ENCODE measurements at regions not wholly inside any gene's neighbourhood (a gene's known extent, or its start where the extent isn't known, plus 50 kb on each side); places are given as distances from the start of the nearest gene placed in this dataset.

- peak overlapping the region in 2 of 3 donors; percentile 6 to 36 for H3K9ac ChIP-seq (ENCODE audit: low read depth in 1 of 3, low read length in 3 of 3)
- H3K36me3 ChIP-seq (ENCODE audit: control insufficient read depth in 3 of 3, insufficient read depth in 3 of 3, low read length in 3 of 3), result no peaks in the 10 kb centered on the region
- no peaks in the 10 kb centered on the region for H3K9me3 ChIP-seq (ENCODE audit: control insufficient read depth in 3 of 3, low read length in 3 of 3)
- H3K4me3 ChIP-seq (ENCODE audit: low read length in 3 of 3), result no peak overlapping the region
- H3K4me1 ChIP-seq (ENCODE audit: control insufficient read depth in 3 of 3, insufficient read depth in 3 of 3, low read length in 3 of 3), result no peaks in the 10 kb centered on the region
- no peak overlapping the region for H3K27ac ChIP-seq (ENCODE audit: low read depth, low read length)
- no peaks in the 10 kb centered on the region for H3K27me3 ChIP-seq (ENCODE audit: control insufficient read depth in 3 of 3, insufficient read depth in 3 of 3, low read length in 3 of 3)
These were observed 99.4 kb upstream of the RIPOR2 start for GRCh38 chr6:25035174-25035511.

- Histone ChIP-seq H3K27ac (ENCODE audit: low read depth, low read length) (no peak overlapping the region), H3K9me3 (ENCODE audit: control insufficient read depth in 3 of 3, low read length in 3 of 3) (no peaks in the 10 kb centered on the region), H3K9ac (ENCODE audit: low read depth in 1 of 3, low read length in 3 of 3) (peak overlapping the region in 2 of 3 donors; percentile 6 to 36), H3K27me3 (ENCODE audit: control insufficient read depth in 3 of 3, insufficient read depth in 3 of 3, low read length in 3 of 3) (no peaks in the 10 kb centered on the region), H3K4me1 (ENCODE audit: control insufficient read depth in 3 of 3, insufficient read depth in 3 of 3, low read length in 3 of 3) (no peaks in the 10 kb centered on the region), H3K4me3 (ENCODE audit: low read length in 3 of 3) (no peak overlapping the region), H3K36me3 (ENCODE audit: control insufficient read depth in 3 of 3, insufficient read depth in 3 of 3, low read length in 3 of 3) (no peaks in the 10 kb centered on the region)
These were observed 100.0 kb upstream of the RIPOR2 start for GRCh38 chr6:25035512-25036435.

GRCh38 chr6:25036461-25036860 is 100.7 kb upstream of the RIPOR2 start:
- Histone ChIP-seq H3K4me3 (ENCODE audit: low read length in 3 of 3) (no peak overlapping the region), H3K27ac (ENCODE audit: low read depth, low read length) (no peak overlapping the region), H3K36me3 (ENCODE audit: control insufficient read depth in 3 of 3, insufficient read depth in 3 of 3, low read length in 3 of 3) (no peaks in the 10 kb centered on the region), H3K9ac (ENCODE audit: low read depth in 1 of 3, low read length in 3 of 3) (no peak overlapping the region), H3K9me3 (ENCODE audit: control insufficient read depth in 3 of 3, low read length in 3 of 3) (no peaks in the 10 kb centered on the region), H3K4me1 (ENCODE audit: control insufficient read depth in 3 of 3, insufficient read depth in 3 of 3, low read length in 3 of 3) (no peaks in the 10 kb centered on the region), H3K27me3 (ENCODE audit: control insufficient read depth in 3 of 3, insufficient read depth in 3 of 3, low read length in 3 of 3) (no peaks in the 10 kb centered on the region)

GRCh38 chr6:25038300-25038699 is 102.5 kb upstream of the RIPOR2 start:
- Histone ChIP-seq H3K27ac (ENCODE audit: low read depth, low read length) (no peak overlapping the region), H3K9me3 (ENCODE audit: control insufficient read depth in 3 of 3, low read length in 3 of 3) (no peaks in the 10 kb centered on the region), H3K27me3 (ENCODE audit: control insufficient read depth in 3 of 3, insufficient read depth in 3 of 3, low read length in 3 of 3) (peaks cover 0 to 2% (median 0%) of the 10 kb centered on the region in 3 donors), H3K9ac (ENCODE audit: low read depth in 1 of 3, low read length in 3 of 3) (no peak overlapping the region), H3K4me3 (ENCODE audit: low read length in 3 of 3) (no peak overlapping the region), H3K4me1 (ENCODE audit: control insufficient read depth in 3 of 3, insufficient read depth in 3 of 3, low read length in 3 of 3) (no peaks in the 10 kb centered on the region), H3K36me3 (ENCODE audit: control insufficient read depth in 3 of 3, insufficient read depth in 3 of 3, low read length in 3 of 3) (no peaks in the 10 kb centered on the region)

- H3K4me1 ChIP-seq (ENCODE audit: control insufficient read depth in 3 of 3, insufficient read depth in 3 of 3, low read length in 3 of 3), result no peaks in the 10 kb centered on the region
- no peak overlapping the region for H3K27ac ChIP-seq (ENCODE audit: low read depth, low read length)
- H3K36me3 ChIP-seq (ENCODE audit: control insufficient read depth in 3 of 3, insufficient read depth in 3 of 3, low read length in 3 of 3), result no peaks in the 10 kb centered on the region
- H3K27me3 ChIP-seq (ENCODE audit: control insufficient read depth in 3 of 3, insufficient read depth in 3 of 3, low read length in 3 of 3), result peaks cover 0 to 2% (median 2%) of the 10 kb centered on the region in 3 donors
- H3K9ac ChIP-seq (ENCODE audit: low read depth in 1 of 3, low read length in 3 of 3), result no peak overlapping the region
- no peak overlapping the region for H3K4me3 ChIP-seq (ENCODE audit: low read length in 3 of 3)
- no peaks in the 10 kb centered on the region for H3K9me3 ChIP-seq (ENCODE audit: control insufficient read depth in 3 of 3, low read length in 3 of 3)
These were observed 103.2 kb upstream of the RIPOR2 start for GRCh38 chr6:25038999-25039398.

- Histone ChIP-seq H3K9me3 (ENCODE audit: control insufficient read depth in 3 of 3, low read length in 3 of 3) (no peaks in the 10 kb centered on the region), H3K4me1 (ENCODE audit: control insufficient read depth in 3 of 3, insufficient read depth in 3 of 3, low read length in 3 of 3) (no peaks in the 10 kb centered on the region), H3K27me3 (ENCODE audit: control insufficient read depth in 3 of 3, insufficient read depth in 3 of 3, low read length in 3 of 3) (peaks cover 0 to 2% (median 2%) of the 10 kb centered on the region in 3 donors), H3K36me3 (ENCODE audit: control insufficient read depth in 3 of 3, insufficient read depth in 3 of 3, low read length in 3 of 3) (no peaks in the 10 kb centered on the region), H3K4me3 (ENCODE audit: low read length in 3 of 3) (no peak overlapping the region), H3K27ac (ENCODE audit: low read depth, low read length) (no peak overlapping the region), H3K9ac (ENCODE audit: low read depth in 1 of 3, low read length in 3 of 3) (no peak overlapping the region)
These were observed 105.8 kb upstream of the RIPOR2 start for GRCh38 chr6:25041485-25042035.

- no peak overlapping the region for H3K27ac ChIP-seq (ENCODE audit: low read depth, low read length)
- H3K4me3 ChIP-seq (ENCODE audit: low read length in 3 of 3), result peak overlapping the region in 1 of 3 donors; percentile 6
- H3K36me3 ChIP-seq (ENCODE audit: control insufficient read depth in 3 of 3, insufficient read depth in 3 of 3, low read length in 3 of 3), result no peaks in the 10 kb centered on the region
- no peaks in the 10 kb centered on the region for H3K4me1 ChIP-seq (ENCODE audit: control insufficient read depth in 3 of 3, insufficient read depth in 3 of 3, low read length in 3 of 3)
- no peak overlapping the region for H3K9ac ChIP-seq (ENCODE audit: low read depth in 1 of 3, low read length in 3 of 3)
- no peaks in the 10 kb centered on the region for H3K9me3 ChIP-seq (ENCODE audit: control insufficient read depth in 3 of 3, low read length in 3 of 3)
- peaks cover 0 to 2% (median 2%) of the 10 kb centered on the region in 3 donors for H3K27me3 ChIP-seq (ENCODE audit: control insufficient read depth in 3 of 3, insufficient read depth in 3 of 3, low read length in 3 of 3)
These were observed 106.3 kb upstream of the RIPOR2 start for GRCh38 chr6:25042036-25042521.

GRCh38 chr6:25042536-25042935 is 106.8 kb upstream of the RIPOR2 start:
- no peak overlapping the region for H3K4me3 ChIP-seq (ENCODE audit: low read length in 3 of 3)
- no peaks in the 10 kb centered on the region for H3K9me3 ChIP-seq (ENCODE audit: control insufficient read depth in 3 of 3, low read length in 3 of 3)
- no peak overlapping the region for H3K27ac ChIP-seq (ENCODE audit: low read depth, low read length)
- H3K9ac ChIP-seq (ENCODE audit: low read depth in 1 of 3, low read length in 3 of 3), result no peak overlapping the region
- no peaks in the 10 kb centered on the region for H3K4me1 ChIP-seq (ENCODE audit: control insufficient read depth in 3 of 3, insufficient read depth in 3 of 3, low read length in 3 of 3)
- H3K36me3 ChIP-seq (ENCODE audit: control insufficient read depth in 3 of 3, insufficient read depth in 3 of 3, low read length in 3 of 3), result no peaks in the 10 kb centered on the region
- H3K27me3 ChIP-seq (ENCODE audit: control insufficient read depth in 3 of 3, insufficient read depth in 3 of 3, low read length in 3 of 3), result peaks cover 0 to 2% (median 2%) of the 10 kb centered on the region in 3 donors

- Histone ChIP-seq H3K9me3 (ENCODE audit: control insufficient read depth in 3 of 3, low read length in 3 of 3) (no peaks in the 10 kb centered on the region), H3K27ac (ENCODE audit: low read depth, low read length) (no peak overlapping the region), H3K4me1 (ENCODE audit: control insufficient read depth in 3 of 3, insufficient read depth in 3 of 3, low read length in 3 of 3) (no peaks in the 10 kb centered on the region), H3K36me3 (ENCODE audit: control insufficient read depth in 3 of 3, insufficient read depth in 3 of 3, low read length in 3 of 3) (no peaks in the 10 kb centered on the region), H3K9ac (ENCODE audit: low read depth in 1 of 3, low read length in 3 of 3) (no peak overlapping the region), H3K4me3 (ENCODE audit: low read length in 3 of 3) (no peak overlapping the region), H3K27me3 (ENCODE audit: control insufficient read depth in 3 of 3, insufficient read depth in 3 of 3, low read length in 3 of 3) (peaks cover 0 to 2% (median 2%) of the 10 kb centered on the region in 3 donors)
These were observed 107.4 kb upstream of the RIPOR2 start for GRCh38 chr6:25042984-25043725.

- Histone ChIP-seq H3K27me3 (ENCODE audit: control insufficient read depth in 3 of 3, insufficient read depth in 3 of 3, low read length in 3 of 3) (peaks cover 0 to 2% (median 2%) of the 10 kb centered on the region in 3 donors), H3K4me3 (ENCODE audit: low read length in 3 of 3) (no peak overlapping the region), H3K27ac (ENCODE audit: low read depth, low read length) (no peak overlapping the region), H3K4me1 (ENCODE audit: control insufficient read depth in 3 of 3, insufficient read depth in 3 of 3, low read length in 3 of 3) (no peaks in the 10 kb centered on the region), H3K9me3 (ENCODE audit: control insufficient read depth in 3 of 3, low read length in 3 of 3) (no peaks in the 10 kb centered on the region), H3K9ac (ENCODE audit: low read depth in 1 of 3, low read length in 3 of 3) (no peak overlapping the region), H3K36me3 (ENCODE audit: control insufficient read depth in 3 of 3, insufficient read depth in 3 of 3, low read length in 3 of 3) (no peaks in the 10 kb centered on the region)
These were observed 108.1 kb upstream of the RIPOR2 start for GRCh38 chr6:25043892-25044291.

Measured in skeletal muscle tissue (tissue), 3 donors.